H9 (cell line): ENCODE measurements at regions not wholly inside any gene's neighbourhood (a gene's known extent, or its start where the extent isn't known, plus 50 kb on each side); places are given as distances from the start of the nearest gene placed in this dataset.

Source experiments
- DNase-seq: peaks from one replicate; pipeline ENCODE4 v3.0.0-alpha.2; 2017
- H2AFZ ChIP-seq: one replicate; pipeline ENCODE4 v1.6.1; 2013; ENCODE audit warnings: mild to moderate bottlenecking, low read length, control low read depth, moderate library complexity
- H2AK5ac ChIP-seq: 2 replicates; pipeline ENCODE4 v1.6.1; 2013; ENCODE audit warnings: low read length, control low read depth, mixed read lengths; ENCODE audit not compliant: insufficient read length
- H2BK120ac ChIP-seq: one replicate; pipeline ENCODE4 v1.6.1; 2013; ENCODE audit warnings: low read depth, mild to moderate bottlenecking, low read length, control low read depth, inconsistent platforms; ENCODE audit not compliant: poor library complexity, severe bottlenecking
- H2BK12ac ChIP-seq: 2 replicates; pipeline ENCODE4 v1.6.1; 2013; ENCODE audit warnings: low read length, control low read depth, mixed read lengths, low read depth; ENCODE audit not compliant: insufficient read length
- H2BK15ac ChIP-seq: 2 replicates; pipeline ENCODE4 v1.6.1; 2013; ENCODE audit warnings: low read depth, low read length, control low read depth
- H2BK20ac ChIP-seq: one replicate; pipeline ENCODE4 v1.6.1; 2013; ENCODE audit warnings: low read depth, mild to moderate bottlenecking, low read length, control low read depth, inconsistent platforms; ENCODE audit not compliant: poor library complexity, severe bottlenecking
- H2BK5ac ChIP-seq: 2 replicates; pipeline ENCODE4 v1.6.1; 2013; ENCODE audit warnings: low read length, control low read depth, mixed read lengths; ENCODE audit not compliant: insufficient read length
- H3K14ac ChIP-seq: 2 replicates; pipeline ENCODE4 v1.6.1; 2013; ENCODE audit warnings: low read length, control low read depth; ENCODE audit not compliant: insufficient read depth
- H3K18ac ChIP-seq: 2 replicates; pipeline ENCODE4 v1.6.1; 2013; ENCODE audit warnings: low read depth, mild to moderate bottlenecking, mixed read lengths, low read length, control low read depth; ENCODE audit not compliant: insufficient read length
- H3K23ac ChIP-seq: 2 replicates; pipeline ENCODE4 v1.6.1; 2013; ENCODE audit warnings: low read length, control low read depth, mixed read lengths, low read depth; ENCODE audit not compliant: insufficient read length
- H3K23me2 ChIP-seq: 2 replicates; pipeline ENCODE4 v1.6.1; 2013; ENCODE audit warnings: low read depth, mild to moderate bottlenecking, mixed read lengths, low read length, control low read depth; ENCODE audit not compliant: insufficient read length, poor library complexity, severe bottlenecking
- H3K27ac ChIP-seq: 2 replicates; pipeline ENCODE4 v1.5.1; 2013; ENCODE audit warnings: low read length, control low read depth, mixed read lengths, low read depth; ENCODE audit not compliant: insufficient read length
- H3K27me3 ChIP-seq: 2 replicates; pipeline ENCODE4 v1.6.1; 2013; ENCODE audit warnings: low read length, control low read depth, inconsistent platforms; ENCODE audit not compliant: insufficient read depth
- H3K4ac ChIP-seq: 2 replicates; pipeline ENCODE4 v1.6.1; 2013; ENCODE audit warnings: low read depth, mild to moderate bottlenecking, control low read depth, inconsistent platforms, low read length, moderate library complexity
- H3K4me1 ChIP-seq: 2 replicates; pipeline ENCODE4 v1.6.1; 2013; ENCODE audit warnings: low read length, control low read depth, inconsistent platforms; ENCODE audit not compliant: insufficient read depth
- H3K4me2 ChIP-seq: 2 replicates; pipeline ENCODE4 v1.6.1; 2013; ENCODE audit warnings: low read length, control low read depth, mixed read lengths; ENCODE audit not compliant: insufficient read length, insufficient read depth
- H3K56ac ChIP-seq: 2 replicates; pipeline ENCODE4 v1.6.1; 2013; ENCODE audit warnings: low read depth, mild to moderate bottlenecking, mixed read lengths, low read length, control low read depth; ENCODE audit not compliant: insufficient read length
- H3K79me1 ChIP-seq: 2 replicates; pipeline ENCODE4 v1.6.1; 2013; ENCODE audit warnings: low read depth, mild to moderate bottlenecking, moderate library complexity, low read length, control low read depth, inconsistent platforms; ENCODE audit not compliant: insufficient read depth, poor library complexity, severe bottlenecking
- H3K79me2 ChIP-seq: 2 replicates; pipeline ENCODE4 v1.6.1; 2013; ENCODE audit warnings: low read length, control low read depth, inconsistent platforms; ENCODE audit not compliant: insufficient read depth
- H3K9ac ChIP-seq: 2 replicates; pipeline ENCODE4 v1.6.1; 2013; ENCODE audit warnings: low read length, control low read depth, mixed read lengths; ENCODE audit not compliant: insufficient read length; ENCODE audit errors: extremely low read depth
- H3K9me3 ChIP-seq: one replicate; pipeline ENCODE4 v1.6.1; 2013; ENCODE audit warnings: low read depth, low read length, inconsistent platforms; ENCODE audit not compliant: control insufficient read depth
- H3T11ph ChIP-seq: one replicate; pipeline ENCODE4 v1.6.1; 2013; ENCODE audit warnings: mild to moderate bottlenecking, low read length, control low read depth, inconsistent platforms
- H4K20me1 ChIP-seq: one replicate; pipeline ENCODE4 v1.6.1; 2013; ENCODE audit not compliant: control insufficient read depth, insufficient read length, insufficient read depth
- H4K5ac ChIP-seq: 2 replicates; pipeline ENCODE4 v1.6.1; 2013; ENCODE audit warnings: low read depth, mild to moderate bottlenecking, mixed read lengths, low read length, control low read depth; ENCODE audit not compliant: insufficient read length
- H4K8ac ChIP-seq: replicated peaks from 2 replicates; pipeline ENCODE4 v1.6.1; 2013; ENCODE audit warnings: low read length, control low read depth, mixed read lengths, low read depth; ENCODE audit not compliant: insufficient read length
- H4K91ac ChIP-seq: 2 replicates; pipeline ENCODE4 v1.6.1; 2013; ENCODE audit warnings: low read depth, mild to moderate bottlenecking, moderate library complexity, mixed read lengths, low read length, control low read depth; ENCODE audit not compliant: insufficient read length
- H3K27ac Mint-ChIP-seq, 3 experiments: 2 replicates in 2 of 3; 3 replicates in 1 of 3; pipeline ENCODE4 v1.8.0; 2020 to 2021; ENCODE audit warnings: mixed read lengths in 3 of 3, mild to moderate bottlenecking in 1 of 3, moderate library complexity in 1 of 3
- H3K27me3 Mint-ChIP-seq: 2 replicates; pipeline ENCODE4 v1.8.0; 2021; ENCODE audit warnings: low read depth, mild to moderate bottlenecking, moderate library complexity, mixed read lengths
- H3K36me3 Mint-ChIP-seq, 3 experiments: 2 replicates in 2 of 3; 3 replicates in 1 of 3; pipeline ENCODE4 v1.8.0; 2020 to 2021; ENCODE audit warnings: low read depth in 3 of 3, mixed read lengths in 3 of 3; ENCODE audit not compliant: insufficient read depth in 1 of 3
- H3K4me1 Mint-ChIP-seq, 2 experiments: 2 replicates each; pipeline ENCODE4 v1.8.0; 2020; ENCODE audit warnings: mixed read lengths in 2 of 2
- H3K4me3 Mint-ChIP-seq, 2 experiments: 2 replicates in 1 of 2; 3 replicates in 1 of 2; pipeline ENCODE4 v1.8.0; 2020 to 2021; ENCODE audit warnings: mild to moderate bottlenecking in 2 of 2, mixed read lengths in 2 of 2, moderate library complexity in 1 of 2
- H3K9me3 Mint-ChIP-seq, 2 experiments: 2 replicates in 1 of 2; 3 replicates in 1 of 2; pipeline ENCODE4 v1.8.0; 2020; ENCODE audit warnings: mild to moderate bottlenecking in 2 of 2, mixed read lengths in 2 of 2, moderate library complexity in 1 of 2
- CTCF ChIP-seq: fragments of 200-600 bp; sonication (generic); conservative IDR thresholded peaks from 3 replicates; pipeline ENCODE4 v1.8.0; 2021; ENCODE audit warnings: antibody characterized with exemption, mild to moderate bottlenecking
- WGBS: extraction: QIAGEN DNeasy Blood & Tissue Kit; methylation state at CpG from one replicate; pipeline ENCODE4 v1.1.7; 2013; ENCODE audit warnings: missing lambda C conversion rate, low lambda C conversion rate, mixed read lengths; ENCODE audit not compliant: insufficient read length; ENCODE audit errors: extremely low coverage; 5-methylcytosine and 5-hydroxymethylcytosine counted together

GRCh38 chr20:52820641-52821292 lies 151.4 kb upstream of the TSHZ2 start:
- Histone ChIP-seq H4K8ac (no peak overlapping the region), H3K9ac (no peak overlapping the region), H3K18ac (no peak overlapping the region), H3K56ac (no peak overlapping the region), H3K27me3 (no peaks in the 10 kb centered on the region), H3K4me2 (no peak overlapping the region), H3K79me2 (no peaks in the 10 kb centered on the region), H2BK12ac (no peak overlapping the region), H2BK5ac (no peak overlapping the region), H2AFZ (no peak overlapping the region), H3T11ph (no peak overlapping the region), H3K23ac (no peak overlapping the region), H3K9me3 (no peaks in the 10 kb centered on the region), H2BK20ac (no peak overlapping the region), H4K5ac (no peak overlapping the region), H3K14ac (no peak overlapping the region), H3K4ac (no peak overlapping the region), H3K4me1 (no peaks in the 10 kb centered on the region), H3K23me2 (no peaks in the 10 kb centered on the region), H3K79me1 (no peaks in the 10 kb centered on the region), H4K20me1 (no peaks in the 10 kb centered on the region), H2BK120ac (no peak overlapping the region), H4K91ac (no peak overlapping the region), H3K27ac (no peak overlapping the region), H2BK15ac (no peak overlapping the region), H2AK5ac (no peak overlapping the region)
- Mint-ChIP-seq H3K4me1 (0 out of 4 replicates have a peak, but pooled peaks cover 0 to 3% of the 10 kb centered on the region in 2 experiments), H3K36me3 (no peaks in the 10 kb centered on the region), H3K27ac (no peak overlapping the region; a peak in 1 of 7 replicates), H3K4me3 (no peak overlapping the region), H3K27me3 (no peaks in the 10 kb centered on the region; the same call in 1 of the 2 replicates), H3K9me3 (no peaks in the 10 kb centered on the region)
- no peak for TF ChIP-seq CTCF
- no peak for DNase-seq
- no CpG with 5 or more reads among the region's 9 CpGs for WGBS
